ENCODE measurements at regions not wholly inside any gene's neighbourhood (a gene's known extent, or its start where the extent isn't known, plus 50 kb on each side); places are given as distances from the start of the nearest gene placed in this dataset.

DNA sequence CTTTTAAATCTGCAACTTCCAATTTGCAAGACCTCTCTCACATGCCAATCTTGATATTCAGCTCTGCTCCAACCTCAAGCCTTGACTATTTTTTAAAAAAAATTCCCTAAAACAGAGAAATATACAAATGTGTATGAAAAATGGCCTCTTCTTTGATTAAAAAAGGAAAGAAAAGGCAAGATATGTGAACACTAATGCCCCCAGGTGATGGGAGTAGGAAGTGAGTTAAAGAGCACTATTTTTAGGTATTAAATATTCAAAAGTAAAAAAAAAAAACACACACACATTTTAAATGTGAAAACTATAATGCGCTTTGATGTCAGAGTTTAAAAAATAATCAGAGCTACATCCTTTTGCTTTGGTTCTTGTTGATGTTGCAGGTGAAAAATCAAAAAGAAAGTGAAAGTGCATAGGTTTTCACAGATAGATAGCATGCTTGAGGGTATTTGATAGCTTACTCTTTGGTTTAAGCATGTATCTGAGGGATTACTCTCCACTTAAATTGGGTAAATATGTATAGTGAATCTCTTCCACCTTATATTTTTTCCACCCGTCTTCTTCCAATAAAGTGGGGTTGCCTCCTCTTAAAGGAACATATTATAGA is 406.0 kb upstream of the POU3F3 start:
- TF ChIP-seq YY1 (IDR thresholded peaks at IDR 0.05; ENCODE audit: low read depth) (no peak), CEBPB (IDR thresholded peaks at IDR 0.05) (no peak), TEAD4 (IDR thresholded peaks at IDR 0.05) (no peak), RAD21 (IDR thresholded peaks at IDR 0.05; ENCODE audit: low read depth) (peak; percentile 47), TAF1 (IDR thresholded peaks at IDR 0.05; ENCODE audit: low read depth) (no peak), EP300 (IDR thresholded peaks at IDR 0.05; ENCODE audit: borderline replicate concordance) (no peak), NFIC (IDR thresholded peaks at IDR 0.05) (no peak), FOXM1 (IDR thresholded peaks at IDR 0.05; ENCODE audit: borderline replicate concordance, low read depth) (no peak), EGR1 (IDR thresholded peaks at IDR 0.05) (no peak), TCF12 (IDR thresholded peaks at IDR 0.05; ENCODE audit: low read depth) (no peak)
- TF ChIP-seq, protein P1, sequence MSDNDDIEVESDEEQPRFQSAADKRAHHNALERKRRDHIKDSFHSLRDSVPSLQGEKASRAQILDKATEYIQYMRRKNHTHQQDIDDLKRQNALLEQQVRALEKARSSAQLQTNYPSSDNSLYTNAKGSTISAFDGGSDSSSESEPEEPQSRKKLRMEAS (IDR thresholded peaks at IDR 0.05) = no peak
- TF ChIP-seq, protein P2, sequence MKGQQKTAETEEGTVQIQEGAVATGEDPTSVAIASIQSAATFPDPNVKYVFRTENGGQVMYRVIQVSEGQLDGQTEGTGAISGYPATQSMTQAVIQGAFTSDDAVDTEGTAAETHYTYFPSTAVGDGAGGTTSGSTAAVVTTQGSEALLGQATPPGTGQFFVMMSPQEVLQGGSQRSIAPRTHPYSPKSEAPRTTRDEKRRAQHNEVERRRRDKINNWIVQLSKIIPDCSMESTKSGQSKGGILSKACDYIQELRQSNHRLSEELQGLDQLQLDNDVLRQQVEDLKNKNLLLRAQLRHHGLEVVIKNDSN (IDR thresholded peaks at IDR 0.05) = no peak
- TF ChIP-seq, protein P3, sequence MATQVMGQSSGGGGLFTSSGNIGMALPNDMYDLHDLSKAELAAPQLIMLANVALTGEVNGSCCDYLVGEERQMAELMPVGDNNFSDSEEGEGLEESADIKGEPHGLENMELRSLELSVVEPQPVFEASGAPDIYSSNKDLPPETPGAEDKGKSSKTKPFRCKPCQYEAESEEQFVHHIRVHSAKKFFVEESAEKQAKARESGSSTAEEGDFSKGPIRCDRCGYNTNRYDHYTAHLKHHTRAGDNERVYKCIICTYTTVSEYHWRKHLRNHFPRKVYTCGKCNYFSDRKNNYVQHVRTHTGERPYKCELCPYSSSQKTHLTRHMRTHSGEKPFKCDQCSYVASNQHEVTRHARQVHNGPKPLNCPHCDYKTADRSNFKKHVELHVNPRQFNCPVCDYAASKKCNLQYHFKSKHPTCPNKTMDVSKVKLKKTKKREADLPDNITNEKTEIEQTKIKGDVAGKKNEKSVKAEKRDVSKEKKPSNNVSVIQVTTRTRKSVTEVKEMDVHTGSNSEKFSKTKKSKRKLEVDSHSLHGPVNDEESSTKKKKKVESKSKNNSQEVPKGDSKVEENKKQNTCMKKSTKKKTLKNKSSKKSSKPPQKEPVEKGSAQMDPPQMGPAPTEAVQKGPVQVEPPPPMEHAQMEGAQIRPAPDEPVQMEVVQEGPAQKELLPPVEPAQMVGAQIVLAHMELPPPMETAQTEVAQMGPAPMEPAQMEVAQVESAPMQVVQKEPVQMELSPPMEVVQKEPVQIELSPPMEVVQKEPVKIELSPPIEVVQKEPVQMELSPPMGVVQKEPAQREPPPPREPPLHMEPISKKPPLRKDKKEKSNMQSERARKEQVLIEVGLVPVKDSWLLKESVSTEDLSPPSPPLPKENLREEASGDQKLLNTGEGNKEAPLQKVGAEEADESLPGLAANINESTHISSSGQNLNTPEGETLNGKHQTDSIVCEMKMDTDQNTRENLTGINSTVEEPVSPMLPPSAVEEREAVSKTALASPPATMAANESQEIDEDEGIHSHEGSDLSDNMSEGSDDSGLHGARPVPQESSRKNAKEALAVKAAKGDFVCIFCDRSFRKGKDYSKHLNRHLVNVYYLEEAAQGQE (IDR thresholded peaks at IDR 0.05; ENCODE audit: low read depth) = no peak
